ENCODE measurements at regions not wholly inside any gene's neighbourhood (a gene's known extent, or its start where the extent isn't known, plus 50 kb on each side); places are given as distances from the start of the nearest gene placed in this dataset.
"Not testable (repeated sequence)": the region's sequence is repeated elsewhere in the genome, so short reads cannot be mapped to it uniquely, and the experiment has no call there.

DNA sequence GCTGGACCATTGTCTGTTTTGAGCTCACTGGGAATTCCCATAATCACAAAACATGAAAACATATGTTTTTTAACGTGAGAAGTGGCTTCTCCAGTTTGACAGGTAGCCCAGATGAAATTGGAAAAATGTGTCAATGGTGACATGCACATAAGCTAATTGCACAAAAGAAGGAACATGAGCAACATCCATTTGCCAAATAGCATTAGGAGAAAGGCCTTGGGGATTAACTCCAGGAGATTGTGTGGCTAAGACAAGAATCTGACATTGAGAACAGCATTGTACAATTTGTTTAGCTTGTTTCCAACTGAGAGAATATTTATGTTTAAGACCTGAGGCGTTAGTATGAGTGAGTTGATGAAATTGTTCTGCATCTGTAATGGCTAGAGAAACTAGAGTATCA lies 147.0 kb upstream of the API5 start:
- H3K4me3 ChIP-seq (ENCODE audit: low read depth, low read length), result no peak overlapping the region
- DNase-seq (ENCODE audit: low read depth), result no peak
- TF ChIP-seq, protein P1, sequence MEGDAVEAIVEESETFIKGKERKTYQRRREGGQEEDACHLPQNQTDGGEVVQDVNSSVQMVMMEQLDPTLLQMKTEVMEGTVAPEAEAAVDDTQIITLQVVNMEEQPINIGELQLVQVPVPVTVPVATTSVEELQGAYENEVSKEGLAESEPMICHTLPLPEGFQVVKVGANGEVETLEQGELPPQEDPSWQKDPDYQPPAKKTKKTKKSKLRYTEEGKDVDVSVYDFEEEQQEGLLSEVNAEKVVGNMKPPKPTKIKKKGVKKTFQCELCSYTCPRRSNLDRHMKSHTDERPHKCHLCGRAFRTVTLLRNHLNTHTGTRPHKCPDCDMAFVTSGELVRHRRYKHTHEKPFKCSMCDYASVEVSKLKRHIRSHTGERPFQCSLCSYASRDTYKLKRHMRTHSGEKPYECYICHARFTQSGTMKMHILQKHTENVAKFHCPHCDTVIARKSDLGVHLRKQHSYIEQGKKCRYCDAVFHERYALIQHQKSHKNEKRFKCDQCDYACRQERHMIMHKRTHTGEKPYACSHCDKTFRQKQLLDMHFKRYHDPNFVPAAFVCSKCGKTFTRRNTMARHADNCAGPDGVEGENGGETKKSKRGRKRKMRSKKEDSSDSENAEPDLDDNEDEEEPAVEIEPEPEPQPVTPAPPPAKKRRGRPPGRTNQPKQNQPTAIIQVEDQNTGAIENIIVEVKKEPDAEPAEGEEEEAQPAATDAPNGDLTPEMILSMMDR (conservative IDR thresholded peaks at IDR 0.05; ENCODE audit: low read depth, low read length), result no peak

DNA sequence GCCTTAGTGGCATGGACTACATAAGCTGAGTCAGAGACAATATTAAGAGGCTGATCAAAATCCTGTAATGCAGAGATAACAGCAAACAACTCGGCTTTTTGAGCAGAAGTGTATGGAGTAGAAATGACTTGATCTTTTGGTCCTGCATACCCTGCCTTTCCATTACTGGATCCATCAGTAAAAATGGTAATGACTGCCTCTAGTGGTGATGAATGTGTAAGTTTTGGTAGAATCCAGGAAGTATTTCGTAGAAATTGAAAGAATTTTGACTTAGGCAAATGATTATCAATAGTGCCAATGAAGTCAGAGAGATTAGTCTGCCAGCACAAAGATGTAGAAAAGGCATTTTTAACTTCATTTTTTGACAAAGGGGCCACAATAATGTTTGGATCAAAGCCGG lies 146.4 kb upstream of the API5 start:
- not testable (repeated sequence) for H3K4me3 ChIP-seq (ENCODE audit: low read depth, low read length); DNase-seq (ENCODE audit: low read depth)

DNA sequence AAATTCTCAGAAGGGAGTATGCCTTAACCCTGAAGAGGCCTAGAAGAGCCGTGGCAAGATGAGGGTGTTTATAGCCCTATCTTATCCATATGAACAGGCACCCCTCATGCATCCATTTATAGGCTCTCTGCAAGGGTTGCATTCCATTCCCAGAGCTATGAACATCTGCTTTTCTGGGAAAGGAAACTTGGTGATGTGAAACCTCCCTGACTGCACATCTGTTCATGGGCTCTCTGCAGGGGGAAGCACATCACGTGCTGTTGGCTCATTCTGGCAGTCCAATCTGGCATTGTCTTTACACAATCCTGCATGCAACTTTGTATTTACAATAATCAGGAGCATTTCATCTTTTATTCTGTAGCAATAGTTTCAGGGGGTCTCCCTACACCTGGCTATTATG lies 143.6 kb upstream of the API5 start:
- not testable (repeated sequence) for H3K4me3 ChIP-seq (ENCODE audit: low read depth, low read length); DNase-seq (ENCODE audit: low read depth)

DNA sequence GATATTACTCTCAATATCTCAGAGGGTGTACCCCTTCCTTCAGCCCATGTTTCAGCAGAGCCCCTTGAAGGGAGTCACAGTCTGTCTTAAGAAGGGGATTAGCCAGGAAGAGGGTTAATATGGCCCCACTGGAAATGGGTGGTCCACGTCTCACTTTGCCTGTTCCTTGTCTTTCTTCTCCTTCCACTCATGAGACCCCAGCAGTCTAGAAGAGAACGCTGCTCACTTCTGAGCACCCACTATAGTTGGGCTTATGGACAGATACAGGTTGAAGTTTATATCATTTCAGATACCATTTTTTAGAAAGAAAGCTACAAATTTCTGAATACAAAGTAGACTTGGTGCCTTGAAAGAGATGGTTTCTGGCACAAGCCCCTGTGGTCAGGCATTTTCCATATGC lies 139.3 kb upstream of the API5 start:
- TF ChIP-seq, protein P1 (conservative IDR thresholded peaks at IDR 0.05; ENCODE audit: low read depth, low read length), result no peak
- no peak for DNase-seq (ENCODE audit: low read depth)
- no peak overlapping the region for H3K4me3 ChIP-seq (ENCODE audit: low read depth, low read length)

DNA sequence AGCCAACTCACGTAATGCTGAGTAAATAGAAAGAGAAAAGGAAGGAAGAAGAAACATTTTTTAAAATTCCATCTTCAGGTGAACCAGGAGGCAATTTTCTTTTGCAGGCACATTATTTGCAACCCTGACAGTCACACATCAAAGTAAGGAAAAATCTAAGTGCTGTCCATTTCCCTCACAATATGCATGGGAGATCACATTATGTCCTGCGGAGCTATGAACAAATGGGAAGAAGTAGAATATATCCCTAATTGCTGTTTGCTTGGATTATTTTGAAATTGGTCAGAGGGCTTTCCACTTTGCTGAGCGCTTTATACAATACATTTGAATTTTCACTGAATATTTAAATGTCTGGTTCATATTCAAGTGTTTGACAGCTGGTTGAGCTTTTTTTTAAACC lies 133.8 kb upstream of the API5 start:
- no peak overlapping the region for H3K4me3 ChIP-seq (ENCODE audit: low read depth, low read length)

DNA sequence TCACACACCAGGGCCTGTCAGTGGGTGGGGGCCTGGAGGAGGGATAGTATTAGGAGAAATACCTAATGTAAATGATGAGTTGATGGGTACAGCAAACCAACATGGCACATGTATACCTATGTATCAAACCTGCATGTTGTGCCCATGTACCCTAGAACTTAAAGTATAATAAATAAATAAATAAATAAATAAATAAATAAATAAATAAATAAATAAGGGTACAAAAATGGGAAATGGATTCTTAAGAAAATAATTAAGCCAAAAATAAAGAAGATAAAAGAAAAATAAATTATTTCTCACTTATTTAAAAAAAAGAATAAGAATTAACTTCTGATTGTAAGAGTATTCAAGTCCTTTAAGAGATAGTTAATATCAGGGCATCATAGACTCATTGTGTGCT lies 117.3 kb upstream of the API5 start:
- not testable (repeated sequence) for DNase-seq (ENCODE audit: low read depth)

More for the DNA sequence above, 133.8 kb upstream of the API5 start:
- DNase-seq (ENCODE audit: low read depth), result no peak
- TF ChIP-seq, protein P1 (conservative IDR thresholded peaks at IDR 0.05; ENCODE audit: low read depth, low read length), result no peak

DNA sequence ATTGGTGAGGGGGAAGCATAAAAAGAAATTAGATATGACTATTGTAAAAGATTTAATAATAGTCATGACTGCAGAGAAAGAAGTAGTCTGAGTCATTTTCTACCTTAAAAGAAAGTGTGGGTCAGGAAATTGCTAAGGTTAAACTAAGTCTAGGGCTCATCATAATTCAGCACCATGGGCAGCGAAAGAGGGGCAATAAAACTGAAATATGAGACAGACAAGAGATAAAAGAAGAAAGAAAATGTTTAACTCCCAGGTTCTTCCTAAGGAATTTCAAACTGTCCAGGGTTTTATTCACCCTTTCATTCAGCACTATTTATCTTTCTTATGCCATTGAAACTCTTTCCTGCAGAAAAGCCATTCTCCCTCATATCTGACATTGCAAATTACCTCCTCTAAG lies 114.4 kb upstream of the API5 start:
- DNase-seq (ENCODE audit: low read depth), result no peak
- TF ChIP-seq, protein P1 (conservative IDR thresholded peaks at IDR 0.05; ENCODE audit: low read depth, low read length), result no peak
- H3K4me3 ChIP-seq (ENCODE audit: low read depth, low read length), result no peak overlapping the region

More for the DNA sequence above, 117.3 kb upstream of the API5 start:
- not testable (repeated sequence) for H3K4me3 ChIP-seq (ENCODE audit: low read depth, low read length)

DNA sequence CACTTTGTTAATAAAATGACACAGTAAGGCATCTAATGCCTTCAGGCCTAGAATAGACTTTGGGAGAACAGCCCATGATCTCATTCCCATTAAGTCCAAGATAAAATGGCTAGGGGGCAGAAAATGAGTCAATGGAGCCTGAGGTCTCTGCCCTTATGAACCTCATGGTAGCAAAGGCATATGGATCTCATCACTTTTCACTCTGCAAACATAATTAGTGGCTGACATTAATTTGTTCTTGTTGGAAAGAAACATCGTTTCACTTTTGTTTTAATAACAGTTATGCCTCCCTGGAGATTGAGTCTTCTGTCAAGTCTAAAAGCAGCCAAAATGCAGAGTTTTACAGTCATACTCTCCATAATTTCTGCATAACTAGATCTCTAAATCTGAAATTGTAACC lies 111.8 kb upstream of the API5 start:
- DNase-seq (ENCODE audit: low read depth), result no peak
- TF ChIP-seq, protein P1 (conservative IDR thresholded peaks at IDR 0.05; ENCODE audit: low read depth, low read length), result no peak
- no peak overlapping the region for H3K4me3 ChIP-seq (ENCODE audit: low read depth, low read length)

DNA sequence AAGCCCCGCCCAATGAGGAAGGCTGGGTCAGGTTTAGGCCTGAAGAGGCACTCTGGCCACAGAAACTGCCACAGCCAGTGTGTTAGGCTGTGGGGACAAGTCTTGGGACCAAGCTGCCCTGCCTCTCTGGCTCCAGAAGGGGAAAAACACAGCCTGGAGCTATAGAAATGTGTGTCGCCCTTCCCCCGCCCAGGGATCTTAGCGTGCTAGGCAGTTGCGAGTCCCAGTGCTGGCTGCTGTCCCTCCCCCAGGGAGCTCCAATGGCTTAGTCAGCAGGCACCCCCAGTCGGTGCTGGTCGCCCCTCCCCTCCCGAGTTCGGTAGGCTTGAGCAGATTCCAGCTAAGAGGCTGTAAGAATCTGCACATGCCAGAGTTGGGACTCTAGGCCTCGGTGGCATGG lies 99.5 kb upstream of the API5 start:
- DNase-seq (ENCODE audit: low read depth), result no peak
- H3K4me3 ChIP-seq (ENCODE audit: low read depth, low read length), result no peak overlapping the region
- TF ChIP-seq, protein P1 (conservative IDR thresholded peaks at IDR 0.05; ENCODE audit: low read depth, low read length), result no peak
